ENCODE measurements at regions not wholly inside any gene's neighbourhood (a gene's known extent, or its start where the extent isn't known, plus 50 kb on each side); places are given as distances from the start of the nearest gene placed in this dataset.

DNA sequence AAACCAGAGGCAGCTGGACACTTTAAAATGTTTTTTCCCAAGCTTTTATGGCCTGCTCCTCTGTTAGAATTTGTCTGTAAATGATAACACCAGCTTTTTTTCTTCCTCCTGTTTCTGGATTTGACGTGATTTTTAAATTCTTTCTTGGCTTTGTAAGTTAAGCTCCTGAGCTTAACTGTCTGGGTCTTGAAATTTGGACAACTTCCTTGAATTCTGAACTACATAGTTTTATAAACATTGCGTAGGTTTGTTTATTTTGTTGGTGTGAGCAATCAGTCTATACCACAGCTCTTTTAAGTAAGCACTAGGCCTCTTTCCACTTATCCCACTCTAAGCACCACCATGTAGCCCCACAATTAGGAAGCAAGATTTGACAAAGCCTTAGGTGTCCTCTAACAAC is 144.4 kb upstream of the GUCY1A1 start:
- Mint-ChIP-seq H3K27me3 (ENCODE audit: low read depth) (peaks cover 3% of the 10 kb centered on the region), H3K4me1 (ENCODE audit: low read depth) (no peaks in the 10 kb centered on the region), H3K36me3 (ENCODE audit: low read depth) (no peaks in the 10 kb centered on the region), H3K9me3 (peaks cover 25% of the 10 kb centered on the region), H3K27ac (no peak overlapping the region), H3K4me3 (ENCODE audit: low read depth) (no peak overlapping the region)
- no peak for DNase-seq (ENCODE audit: low spot score)
- intact Hi-C loops (cut with micrococcal nuclease) = no loop called here

DNA sequence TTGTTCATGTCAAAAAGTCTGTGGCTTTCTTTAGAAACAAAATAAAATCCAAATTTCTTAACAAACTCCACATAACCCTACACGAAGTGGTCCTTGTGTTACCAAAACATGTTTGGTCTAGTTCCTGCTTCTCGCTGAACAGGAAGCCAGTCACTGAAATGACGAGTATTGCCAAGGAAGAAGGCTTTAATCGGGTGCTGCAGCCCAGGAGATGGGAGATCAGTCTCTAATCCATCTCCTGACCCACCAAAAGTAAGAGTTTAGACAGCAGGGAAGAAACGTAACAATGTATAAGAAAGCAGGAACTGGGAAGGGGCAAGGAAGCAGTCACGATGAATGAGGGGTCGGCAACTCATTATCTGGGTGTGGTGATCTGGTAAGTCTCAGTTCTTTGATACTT is 144.6 kb upstream of the MAP9 start:
- H3K4me3 Mint-ChIP-seq (ENCODE audit: low read depth) = no peak overlapping the region
- H3K36me3 Mint-ChIP-seq (ENCODE audit: low read depth) = no peaks in the 10 kb centered on the region
- H3K4me1 Mint-ChIP-seq (ENCODE audit: low read depth) = no peaks in the 10 kb centered on the region
- H3K27me3 Mint-ChIP-seq (ENCODE audit: low read depth) = peaks cover 5% of the 10 kb centered on the region
- no peak for DNase-seq (ENCODE audit: low spot score)
- intact Hi-C loops (cut with micrococcal nuclease) = no loop called here
- H3K9me3 Mint-ChIP-seq = peaks cover 25% of the 10 kb centered on the region
- no peak overlapping the region for H3K27ac Mint-ChIP-seq

DNA sequence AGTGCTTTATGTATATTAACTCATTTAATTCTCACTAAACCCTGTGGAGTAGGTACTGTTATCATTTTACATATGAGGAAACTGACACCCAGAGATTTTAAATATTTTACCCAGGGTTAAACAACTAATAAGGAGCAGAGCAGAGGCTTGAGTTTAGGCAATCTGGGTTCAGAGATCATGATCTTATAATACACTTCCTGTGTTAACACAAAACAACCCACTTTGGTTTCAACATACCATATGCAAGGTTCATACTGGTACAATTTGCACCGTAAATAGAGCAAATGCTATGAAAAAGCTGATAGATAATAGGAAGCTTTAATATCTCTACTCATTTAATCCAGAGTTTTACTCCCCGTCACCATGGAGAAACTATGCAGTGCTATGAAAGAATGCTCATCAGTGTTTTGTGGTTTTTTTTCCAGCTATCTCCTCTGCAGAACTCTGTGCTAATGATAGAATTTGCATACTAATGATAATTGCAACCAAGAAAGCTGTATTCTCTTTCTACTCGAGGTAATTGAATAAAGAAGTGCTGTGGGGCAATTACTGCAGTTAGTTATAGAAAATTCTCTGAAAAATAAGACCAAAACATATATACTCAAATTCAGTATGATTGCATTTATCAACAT is 138.8 kb upstream of the MAP9 start:
- H3K4me1 Mint-ChIP-seq (ENCODE audit: low read depth) = peaks cover 14% of the 10 kb centered on the region
- DNase-seq (ENCODE audit: low spot score) = no peak
- no peak overlapping the region for H3K4me3 Mint-ChIP-seq (ENCODE audit: low read depth)
- H3K27ac Mint-ChIP-seq = no peak overlapping the region
- H3K36me3 Mint-ChIP-seq (ENCODE audit: low read depth) = no peaks in the 10 kb centered on the region
- intact Hi-C loops (cut with micrococcal nuclease) = no loop called here
- H3K9me3 Mint-ChIP-seq = peaks cover under 1% of the 10 kb centered on the region
- peaks cover 10% of the 10 kb centered on the region for H3K27me3 Mint-ChIP-seq (ENCODE audit: low read depth)

DNA sequence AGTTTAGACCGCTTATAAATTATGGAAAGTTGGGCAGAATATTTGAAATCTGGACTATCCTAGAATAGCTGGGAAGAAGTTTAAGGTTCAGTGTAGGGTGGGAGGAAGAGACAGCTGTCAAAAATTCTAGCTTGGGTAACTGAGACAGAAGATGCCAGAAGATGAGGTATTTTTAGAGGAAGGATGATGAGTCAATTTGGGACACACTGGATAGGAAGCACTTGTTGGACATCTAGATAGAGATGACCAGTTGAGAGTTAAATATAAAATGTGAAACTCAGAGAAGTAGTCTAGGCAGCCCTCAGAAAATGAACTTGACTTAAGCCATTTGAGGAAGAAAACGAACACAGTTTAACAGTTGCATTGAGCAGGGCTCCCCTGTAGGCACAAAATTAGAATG is 137.9 kb upstream of the MAP9 start:
- H3K36me3 Mint-ChIP-seq (ENCODE audit: low read depth) = no peaks in the 10 kb centered on the region
- no peak for DNase-seq (ENCODE audit: low spot score)
- no peak overlapping the region for H3K4me3 Mint-ChIP-seq (ENCODE audit: low read depth)
- H3K27me3 Mint-ChIP-seq (ENCODE audit: low read depth) = peaks cover 12% of the 10 kb centered on the region
- H3K4me1 Mint-ChIP-seq (ENCODE audit: low read depth) = peaks cover 14% of the 10 kb centered on the region
- no peaks in the 10 kb centered on the region for H3K9me3 Mint-ChIP-seq
- intact Hi-C loops (cut with micrococcal nuclease) = loop anchor here (5.0 kb wide), 1 partner anchor 68 kb away; no protein-coding TSS in a partner anchor
- H3K27ac Mint-ChIP-seq = no peak overlapping the region

DNA sequence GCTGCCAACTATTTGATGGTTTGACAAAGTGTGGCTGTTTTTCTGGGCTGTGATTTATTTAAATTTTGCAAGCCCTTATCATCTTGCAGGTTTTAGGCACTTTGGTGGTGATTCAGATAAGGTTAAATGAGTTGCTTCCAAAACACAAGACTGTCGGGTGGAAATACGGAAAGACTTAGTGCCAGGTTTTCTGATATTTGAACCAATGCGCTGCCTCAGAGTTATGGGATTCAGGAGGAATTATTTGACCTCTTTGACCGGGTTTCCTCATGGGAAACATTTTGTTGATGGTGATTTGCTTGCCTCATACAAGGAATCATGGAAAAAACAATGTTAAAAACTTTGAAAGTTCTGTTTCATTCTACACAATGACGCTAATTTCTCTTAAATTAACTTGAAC is 136.1 kb upstream of the MAP9 start:
- intact Hi-C loops (cut with micrococcal nuclease) = loop anchor here (5.0 kb wide), 1 partner anchor 69 kb away; no protein-coding TSS in a partner anchor
- peaks cover 16% of the 10 kb centered on the region for H3K27me3 Mint-ChIP-seq (ENCODE audit: low read depth)

DNA sequence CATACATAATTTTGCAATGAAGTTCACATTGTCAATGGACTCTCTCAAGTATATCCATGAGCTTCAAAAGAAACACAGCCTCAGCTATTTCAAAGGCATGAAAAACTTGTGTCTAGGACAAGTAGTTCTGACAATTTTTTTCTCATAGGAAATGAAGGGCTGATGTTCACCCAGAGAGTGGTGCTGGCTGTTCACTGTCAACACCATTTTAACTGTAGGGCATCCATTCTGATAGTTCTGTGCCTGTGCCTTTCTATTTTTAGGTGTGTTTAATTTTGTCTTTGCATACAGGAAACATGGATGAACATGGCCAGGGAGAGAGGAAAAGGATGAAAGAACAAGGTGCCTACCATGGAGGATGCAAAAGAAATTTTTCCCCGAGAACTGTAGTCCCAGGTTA is 135.3 kb upstream of the MAP9 start:
- Mint-ChIP-seq H3K4me3 (ENCODE audit: low read depth) (no peak overlapping the region), H3K27me3 (ENCODE audit: low read depth) (peaks cover 15% of the 10 kb centered on the region), H3K9me3 (no peaks in the 10 kb centered on the region), H3K4me1 (ENCODE audit: low read depth) (peaks cover 14% of the 10 kb centered on the region), H3K27ac (no peak overlapping the region), H3K36me3 (ENCODE audit: low read depth) (no peaks in the 10 kb centered on the region)
- intact Hi-C loops (cut with micrococcal nuclease) = loop anchor here (5.0 kb wide), 1 partner anchor 70 kb away; no protein-coding TSS in a partner anchor
- no peak for DNase-seq (ENCODE audit: low spot score)

More for the DNA sequence above, 136.1 kb upstream of the MAP9 start:
- Mint-ChIP-seq H3K4me1 (ENCODE audit: low read depth) (peaks cover 14% of the 10 kb centered on the region), H3K4me3 (ENCODE audit: low read depth) (no peak overlapping the region), H3K36me3 (ENCODE audit: low read depth) (no peaks in the 10 kb centered on the region), H3K9me3 (no peaks in the 10 kb centered on the region), H3K27ac (no peak overlapping the region)
- DNase-seq (ENCODE audit: low spot score) = no peak

DNA sequence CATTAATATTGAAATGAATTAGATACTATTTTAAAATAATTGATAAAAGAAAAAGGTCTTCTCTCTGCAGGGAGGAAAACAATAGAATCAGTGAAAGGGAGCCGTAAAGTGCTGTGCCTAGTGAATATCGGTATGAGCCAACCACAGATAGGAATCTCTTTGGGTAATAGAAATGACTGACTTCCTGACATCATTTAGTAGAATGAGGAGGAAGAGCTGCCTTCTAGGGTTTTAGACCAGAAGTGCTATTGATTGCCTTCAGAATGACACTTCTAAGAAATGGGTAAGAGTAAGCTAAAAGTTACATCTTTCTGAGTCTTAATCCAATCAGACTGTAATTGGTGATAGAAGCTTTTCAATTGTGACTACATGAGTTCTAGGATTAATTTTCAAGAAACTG is 134.0 kb upstream of the MAP9 start:
- H3K36me3 Mint-ChIP-seq (ENCODE audit: low read depth) = no peaks in the 10 kb centered on the region
- no peak for DNase-seq (ENCODE audit: low spot score)
- peaks cover 15% of the 10 kb centered on the region for H3K27me3 Mint-ChIP-seq (ENCODE audit: low read depth)
- H3K4me3 Mint-ChIP-seq (ENCODE audit: low read depth) = no peak overlapping the region
- H3K4me1 Mint-ChIP-seq (ENCODE audit: low read depth) = peaks cover 14% of the 10 kb centered on the region
- peak overlapping the region; percentile 90 for H3K27ac Mint-ChIP-seq
- no peaks in the 10 kb centered on the region for H3K9me3 Mint-ChIP-seq
- intact Hi-C loops (cut with micrococcal nuclease) = loop anchor here (2.0 to 5.0 kb wide), 3 partner anchors 72 to 134 kb away; partner anchors contain the start of gene MAP9

DNA sequence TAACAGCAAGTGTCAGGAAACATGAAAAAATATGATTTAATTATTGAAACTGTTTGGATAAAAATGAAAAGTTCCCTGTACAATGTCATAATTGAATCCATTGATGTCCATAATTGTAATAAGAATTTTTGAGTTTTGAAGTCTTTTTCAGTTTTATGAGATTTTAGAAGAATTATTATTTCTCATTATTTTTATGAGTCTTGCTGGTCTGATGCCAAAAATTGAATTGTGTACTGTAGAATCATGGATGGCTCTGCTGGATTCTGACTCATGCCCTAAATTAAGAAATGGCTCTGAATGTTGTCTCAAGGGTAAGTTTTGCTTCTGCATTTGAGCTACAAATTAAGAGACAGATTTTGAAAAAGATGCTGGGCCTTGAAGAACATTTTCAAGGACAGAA is 132.8 kb upstream of the MAP9 start:
- H3K9me3 Mint-ChIP-seq = no peaks in the 10 kb centered on the region
- no peak for DNase-seq (ENCODE audit: low spot score)
- intact Hi-C loops (cut with micrococcal nuclease) = loop anchor here (10.0 kb wide), 1 partner anchor 445 kb away; the partner anchor contains the start of gene CTSO
- H3K36me3 Mint-ChIP-seq (ENCODE audit: low read depth) = no peaks in the 10 kb centered on the region
- H3K27ac Mint-ChIP-seq = no peak overlapping the region
- peaks cover 7% of the 10 kb centered on the region for H3K4me1 Mint-ChIP-seq (ENCODE audit: low read depth)
- H3K4me3 Mint-ChIP-seq (ENCODE audit: low read depth) = no peak overlapping the region
- H3K27me3 Mint-ChIP-seq (ENCODE audit: low read depth) = peaks cover 18% of the 10 kb centered on the region

DNA sequence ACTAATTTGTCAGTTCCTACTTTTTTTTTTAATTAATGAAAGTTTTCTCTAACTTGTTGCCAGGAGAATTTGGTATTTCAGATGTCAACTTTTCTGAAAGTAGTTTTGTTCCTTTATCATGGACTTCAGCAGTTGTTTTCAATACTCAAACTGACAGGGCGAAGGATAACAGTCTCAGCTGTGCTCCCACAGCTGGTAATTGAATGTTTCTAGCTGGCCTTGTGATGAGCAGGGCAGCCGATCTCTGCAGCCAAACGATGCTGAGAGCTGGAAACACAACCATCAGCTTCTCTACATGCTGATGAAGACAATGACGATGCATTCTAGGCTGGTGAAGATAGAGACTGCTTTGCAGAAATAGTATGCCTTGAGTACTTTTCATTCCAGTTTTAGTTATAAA is 130.0 kb upstream of the MAP9 start:
- Mint-ChIP-seq H3K9me3 (no peaks in the 10 kb centered on the region), H3K4me1 (ENCODE audit: low read depth) (peaks cover 7% of the 10 kb centered on the region), H3K4me3 (ENCODE audit: low read depth) (no peak overlapping the region), H3K27me3 (ENCODE audit: low read depth) (peaks cover 13% of the 10 kb centered on the region), H3K27ac (no peak overlapping the region), H3K36me3 (ENCODE audit: low read depth) (no peaks in the 10 kb centered on the region)
- no peak for DNase-seq (ENCODE audit: low spot score)
- intact Hi-C loops (cut with micrococcal nuclease) = loop anchor here (10.0 kb wide), 1 partner anchor 448 kb away; the partner anchor contains the start of gene CTSO

DNA sequence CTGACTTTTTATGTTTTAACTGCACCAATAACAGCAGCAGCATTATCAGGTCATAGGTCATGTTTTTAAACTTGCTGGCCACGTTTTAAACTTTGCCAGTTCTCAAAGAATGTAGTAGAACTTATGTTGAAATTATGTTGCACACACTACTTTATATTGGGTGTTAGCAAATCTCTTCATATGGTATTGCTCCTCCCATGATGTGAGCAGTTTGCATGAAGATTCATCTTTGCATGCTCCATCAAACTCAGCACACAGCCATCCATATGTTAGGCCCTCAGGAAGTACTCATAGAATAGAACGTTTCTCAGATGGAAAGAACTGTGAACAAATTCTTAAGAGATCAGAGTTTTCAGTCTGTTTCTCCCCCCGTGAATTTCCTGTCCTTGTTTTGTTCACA is 128.6 kb upstream of the MAP9 start:
- H3K36me3 Mint-ChIP-seq (ENCODE audit: low read depth) = no peaks in the 10 kb centered on the region
- H3K27ac Mint-ChIP-seq = no peak overlapping the region
- no peak for DNase-seq (ENCODE audit: low spot score)
- peaks cover 13% of the 10 kb centered on the region for H3K27me3 Mint-ChIP-seq (ENCODE audit: low read depth)
- H3K4me1 Mint-ChIP-seq (ENCODE audit: low read depth) = no peaks in the 10 kb centered on the region
- intact Hi-C loops (cut with micrococcal nuclease) = loop anchor here (10.0 kb wide), 1 partner anchor 449 kb away; the partner anchor contains the start of gene CTSO
- H3K9me3 Mint-ChIP-seq = no peaks in the 10 kb centered on the region
- H3K4me3 Mint-ChIP-seq (ENCODE audit: low read depth) = no peak overlapping the region

DNA sequence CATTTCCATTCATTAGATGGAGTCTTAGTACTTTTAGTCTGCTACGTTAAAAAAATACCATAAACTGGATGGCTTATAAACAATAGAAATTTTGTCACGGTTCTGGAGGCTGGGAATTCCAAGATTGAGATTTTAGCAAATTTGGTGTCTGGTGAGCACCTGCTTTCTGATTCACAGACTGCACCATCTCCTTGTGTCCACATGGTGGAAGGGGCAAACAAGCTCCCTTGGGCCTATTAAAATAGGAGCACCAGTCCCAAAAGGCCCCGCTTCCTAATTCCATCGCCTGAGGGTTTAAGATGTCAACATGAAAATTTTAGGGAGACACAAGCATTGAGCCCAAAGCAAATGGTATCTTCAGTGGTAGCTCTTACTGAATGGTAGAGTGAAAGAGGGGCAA is 120.5 kb upstream of the MAP9 start:
- Mint-ChIP-seq H3K27me3 (ENCODE audit: low read depth) (peaks cover 6% of the 10 kb centered on the region), H3K27ac (no peak overlapping the region), H3K4me1 (ENCODE audit: low read depth) (no peaks in the 10 kb centered on the region), H3K36me3 (ENCODE audit: low read depth) (no peaks in the 10 kb centered on the region), H3K4me3 (ENCODE audit: low read depth) (no peak overlapping the region), H3K9me3 (no peaks in the 10 kb centered on the region)
- intact Hi-C loops (cut with micrococcal nuclease) = no loop called here
- DNase-seq (ENCODE audit: low spot score) = no peak

DNA sequence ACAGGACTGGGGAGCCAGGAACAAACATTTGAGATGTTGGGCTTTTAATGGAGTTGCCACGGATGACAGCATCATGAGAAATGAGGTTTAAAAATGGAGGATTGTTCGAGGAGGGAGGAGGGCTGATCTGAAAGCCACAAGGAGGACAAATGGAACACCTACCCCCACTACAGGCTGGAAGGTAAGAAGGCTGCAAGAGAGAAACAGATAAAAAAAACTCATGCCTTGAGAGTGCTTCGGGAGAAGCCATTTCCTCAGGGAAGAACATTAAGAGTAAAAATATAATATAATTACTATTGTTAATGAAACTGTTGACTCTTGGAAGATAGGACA is 119.5 kb upstream of the MAP9 start:
- Mint-ChIP-seq H3K27ac (no peak overlapping the region), H3K27me3 (ENCODE audit: low read depth) (peaks cover 6% of the 10 kb centered on the region), H3K9me3 (no peaks in the 10 kb centered on the region), H3K36me3 (ENCODE audit: low read depth) (no peaks in the 10 kb centered on the region), H3K4me3 (ENCODE audit: low read depth) (no peak overlapping the region), H3K4me1 (ENCODE audit: low read depth) (no peaks in the 10 kb centered on the region)
- intact Hi-C loops (cut with micrococcal nuclease) = no loop called here
- no peak for DNase-seq (ENCODE audit: low spot score)

DNA sequence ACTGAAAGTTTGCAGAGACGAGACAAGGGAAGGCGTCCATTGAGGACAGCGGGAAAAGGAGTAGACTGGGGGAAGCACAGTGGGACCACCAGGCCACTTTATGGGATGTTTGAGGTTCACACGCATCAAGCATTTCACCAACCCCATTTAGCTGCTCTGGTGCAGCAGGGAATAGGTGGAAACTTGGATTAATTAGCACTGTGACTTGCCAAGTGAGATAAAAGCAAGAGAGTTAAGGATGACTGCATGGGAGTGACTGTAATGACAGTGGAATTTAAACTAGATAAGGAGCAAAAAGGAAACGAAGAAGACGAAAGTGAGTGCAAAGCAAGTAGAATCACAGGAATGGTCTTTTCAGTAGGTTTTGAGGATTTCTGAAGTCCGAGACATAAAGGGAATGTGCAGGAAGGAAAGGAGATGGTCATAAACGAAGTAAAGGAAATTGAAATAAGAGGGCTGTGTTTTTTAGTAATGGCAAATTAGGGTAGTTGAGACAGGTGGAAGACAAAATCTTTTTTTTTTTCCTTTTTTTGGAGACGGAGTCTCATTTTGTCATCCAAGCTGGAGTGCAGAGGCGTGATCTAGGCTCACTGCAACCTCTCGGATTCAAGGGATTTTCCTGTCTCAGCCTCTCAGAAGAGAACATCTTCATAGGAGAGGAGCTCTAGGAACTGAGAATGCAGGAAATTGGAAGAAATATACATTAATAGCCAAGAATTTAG is 119.0 kb upstream of the MAP9 start:
- DNase-seq (ENCODE audit: low spot score) = no peak
- H3K9me3 Mint-ChIP-seq = no peaks in the 10 kb centered on the region
- peaks cover 6% of the 10 kb centered on the region for H3K27me3 Mint-ChIP-seq (ENCODE audit: low read depth)
- no peak overlapping the region for H3K27ac Mint-ChIP-seq
- H3K36me3 Mint-ChIP-seq (ENCODE audit: low read depth) = no peaks in the 10 kb centered on the region
- no peak overlapping the region for H3K4me3 Mint-ChIP-seq (ENCODE audit: low read depth)
- intact Hi-C loops (cut with micrococcal nuclease) = no loop called here
- no peaks in the 10 kb centered on the region for H3K4me1 Mint-ChIP-seq (ENCODE audit: low read depth)
